HG02610 (cell line): ENCODE measurements at regions not wholly inside any gene's neighbourhood (a gene's known extent, or its start where the extent isn't known, plus 50 kb on each side); places are given as distances from the start of the nearest gene placed in this dataset.
A peak's percentile ranks its signal among the peaks of the same experiment; 100 is the strongest.
"Not testable (repeated sequence)": the region's sequence is repeated elsewhere in the genome, so short reads cannot be mapped to it uniquely, and the experiment has no call there.

Source experiments
- ATAC-seq: cut with Tn5 transposase; IDR thresholded peaks from one replicate; pipeline ENCODE4 v1.9.1; 2021; ENCODE audit warnings: mild to moderate bottlenecking, moderate library complexity; ENCODE audit not compliant: unreplicated experiment

DNA sequence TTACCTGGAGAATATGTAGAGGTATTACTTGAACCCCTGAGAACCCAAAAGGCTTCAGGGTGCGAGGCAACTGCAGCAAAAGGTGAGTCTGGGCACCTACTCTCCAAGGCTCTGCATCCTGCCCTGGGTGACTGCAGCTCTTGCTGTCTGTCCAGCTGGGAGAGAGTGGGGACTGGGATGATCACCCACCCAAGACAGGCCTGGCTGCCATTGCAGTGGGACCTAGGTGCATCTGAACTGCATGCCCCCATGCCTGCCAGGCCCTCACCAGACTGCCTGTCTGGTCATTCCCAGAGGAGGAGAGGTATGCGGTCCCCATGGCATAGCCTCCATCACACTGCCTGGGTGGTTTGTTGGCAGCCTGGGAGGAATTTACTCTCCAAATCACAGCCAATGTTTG is 563.9 kb downstream of the TFAP2A start:
- no peak for ATAC-seq

DNA sequence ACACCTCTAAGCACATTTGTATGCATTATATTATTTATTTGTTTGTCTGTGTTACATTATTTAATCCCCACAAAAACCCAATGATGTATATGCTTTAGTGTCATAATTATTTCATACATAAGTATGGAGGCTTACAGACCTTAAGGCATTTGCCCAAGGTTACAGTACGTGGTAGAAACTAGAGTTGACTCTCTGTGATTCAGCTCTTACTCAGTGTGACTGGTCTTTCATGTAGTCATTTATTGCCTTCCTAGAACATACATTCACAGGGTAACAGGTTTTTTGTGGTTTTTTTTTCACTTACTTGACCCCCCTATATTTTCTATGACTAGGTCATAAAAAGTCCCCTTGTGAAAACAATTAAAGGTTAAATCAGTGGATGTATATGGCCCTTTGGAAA is 566.8 kb downstream of the TFAP2A start:
- ATAC-seq, result no peak

DNA sequence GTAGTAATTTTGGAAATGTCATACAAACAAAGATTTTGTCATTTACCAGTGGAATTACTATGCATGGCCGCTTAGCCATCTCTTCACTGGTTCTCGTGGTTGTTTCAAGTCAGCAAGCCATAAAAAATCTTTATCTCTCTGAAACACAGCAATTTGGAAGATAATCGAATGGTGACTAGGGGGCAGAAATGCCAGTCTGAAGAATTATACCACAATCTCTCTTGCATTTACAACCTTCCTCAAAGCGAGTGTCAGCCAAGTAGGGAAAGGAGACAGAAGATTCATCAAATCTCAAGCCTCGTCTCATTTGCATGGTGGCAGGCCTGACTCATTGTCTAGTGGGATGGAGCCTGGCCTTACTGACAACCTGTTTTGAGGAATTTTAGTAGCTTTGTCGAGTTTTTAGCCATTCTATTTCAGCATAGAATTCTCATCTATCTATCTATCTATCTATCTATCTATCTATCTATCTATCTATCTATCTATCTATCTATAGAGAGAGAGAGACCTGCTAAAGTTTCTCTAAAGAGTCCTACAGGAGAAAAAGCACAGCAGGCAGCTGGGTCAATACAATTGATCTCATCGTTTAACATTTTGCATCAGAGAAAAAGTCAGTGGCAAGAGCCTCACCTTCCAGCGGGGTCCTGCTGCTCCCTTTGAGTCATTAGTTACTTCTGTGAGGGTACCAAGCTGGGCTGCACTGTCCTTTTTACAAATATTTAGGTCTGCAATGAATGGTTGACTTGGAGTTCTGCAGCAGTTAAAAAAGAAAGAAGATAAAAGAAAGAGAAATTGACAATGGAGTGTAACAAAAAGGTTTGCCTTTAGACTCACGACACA is 572.8 kb downstream of the TFAP2A start:
- no peak for ATAC-seq

- no peak for ATAC-seq
These were observed 580.6 kb downstream of the TFAP2A start for GRCh38 chr6:9834233-9834632.

- no peak for ATAC-seq
These were observed 583.1 kb downstream of the TFAP2A start for GRCh38 chr6:9831783-9832182.

DNA sequence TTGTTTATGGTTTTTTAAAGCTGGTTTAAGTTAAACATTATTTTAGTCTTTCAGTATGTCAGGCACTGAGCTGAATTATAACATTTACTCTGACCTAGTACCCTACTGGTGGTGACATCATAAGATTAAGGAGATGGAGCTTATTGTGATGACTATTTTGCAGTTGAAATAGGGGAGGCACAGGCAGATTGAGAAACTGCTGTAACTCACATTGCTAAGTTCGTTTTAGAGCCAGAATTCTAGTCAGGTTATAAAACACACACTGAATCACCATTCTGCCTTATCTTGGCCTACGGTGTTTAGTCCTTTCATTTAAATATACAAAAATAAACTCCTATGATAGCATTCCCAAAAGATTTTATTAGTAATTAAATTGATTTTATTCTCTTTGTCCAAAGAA is 584.1 kb downstream of the TFAP2A start:
- ATAC-seq, result no peak

- no peak for ATAC-seq
These were observed 589.3 kb downstream of the TFAP2A start for GRCh38 chr6:9825526-9825925.

GRCh38 chr6:9810727-9811126 is 604.1 kb downstream of the TFAP2A start:
- not testable (repeated sequence) for ATAC-seq

GRCh38 chr6:9810286-9810685 is 604.6 kb downstream of the TFAP2A start:
- no peak for ATAC-seq

GRCh38 chr6:9806195-9806594 is 608.7 kb downstream of the TFAP2A start:
- no peak for ATAC-seq

DNA sequence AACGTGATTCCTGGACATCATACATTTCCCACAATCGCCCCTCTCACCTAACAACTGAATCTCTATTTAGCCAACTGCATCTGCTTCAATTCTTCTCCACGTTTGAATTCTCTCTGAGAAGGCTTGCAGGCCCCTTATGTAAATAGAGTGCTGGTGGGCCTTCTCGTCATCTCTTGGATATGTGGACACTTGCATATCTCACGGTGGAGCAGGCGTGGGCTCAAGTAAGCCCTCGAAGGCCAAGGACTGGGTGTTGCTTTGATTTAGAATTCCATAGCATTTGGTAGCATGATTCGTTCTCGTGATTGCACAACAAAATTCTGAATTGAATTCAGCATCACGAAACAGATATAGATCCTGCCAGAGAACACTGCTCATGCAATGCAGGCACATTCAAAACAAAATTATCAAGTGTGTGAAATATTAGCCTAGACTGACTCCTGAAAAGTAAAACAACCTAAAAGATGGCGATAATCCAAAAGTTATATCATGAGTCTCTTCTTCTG is 613.6 kb downstream of the TFAP2A start:
- no peak for ATAC-seq

DNA sequence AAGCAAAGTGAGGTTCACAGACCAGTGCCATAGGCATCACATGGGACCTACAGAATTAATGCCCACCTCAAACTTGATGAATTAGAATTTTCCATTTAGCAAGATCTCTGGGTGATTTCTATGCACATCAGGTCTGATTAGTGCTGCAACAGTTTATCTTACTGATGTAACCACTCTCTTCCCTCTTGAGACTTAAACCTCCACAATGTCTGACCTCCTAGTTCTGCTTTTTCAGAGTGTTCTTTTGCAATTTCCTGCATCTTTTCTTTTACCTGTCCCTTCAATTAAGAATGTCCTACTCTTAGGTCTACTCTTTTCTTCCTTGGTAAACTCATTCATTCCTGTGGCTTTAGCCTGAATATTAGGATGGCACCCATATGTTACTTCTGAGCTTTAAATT is 615.3 kb downstream of the TFAP2A start:
- no peak for ATAC-seq

DNA sequence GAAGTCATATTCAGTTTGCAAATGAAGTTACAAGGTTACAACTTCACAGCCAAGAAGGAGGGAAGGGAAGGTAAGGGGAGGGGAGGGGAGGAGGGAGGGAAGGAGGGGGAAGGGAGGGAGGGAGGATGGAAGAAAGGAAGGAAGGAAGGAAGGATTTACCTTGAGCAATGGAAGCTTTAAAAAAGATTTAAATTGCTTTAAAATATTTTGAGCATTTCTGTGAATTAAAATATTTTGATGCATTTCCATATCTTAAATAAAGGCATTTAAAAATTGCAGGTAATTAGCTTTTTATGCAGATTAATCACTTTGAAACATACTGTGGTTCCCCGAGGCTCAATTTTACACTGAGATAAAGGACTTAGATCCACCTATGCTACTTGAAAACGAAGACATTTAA is 618.0 kb downstream of the TFAP2A start:
- ATAC-seq, result no peak

DNA sequence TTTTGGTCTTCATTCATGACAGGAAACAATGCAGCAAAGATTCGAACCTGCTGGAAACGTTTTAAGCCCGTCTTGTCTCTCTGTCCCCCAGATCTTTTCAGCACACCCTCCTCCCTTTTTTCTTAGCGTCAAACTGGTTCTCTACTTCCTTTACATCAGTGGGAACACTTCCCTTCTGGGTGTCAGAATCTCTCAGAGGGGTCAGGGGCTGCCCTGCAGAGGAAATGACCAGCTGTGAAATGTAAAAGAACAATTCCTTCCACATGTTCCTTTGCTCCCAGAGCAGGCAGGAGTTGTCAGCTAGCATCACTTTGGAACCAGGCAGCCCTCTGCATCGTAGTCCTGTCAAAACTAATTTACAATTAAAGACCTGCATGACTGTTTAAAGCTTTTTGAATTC is 619.0 kb downstream of the TFAP2A start:
- no peak for ATAC-seq

DNA sequence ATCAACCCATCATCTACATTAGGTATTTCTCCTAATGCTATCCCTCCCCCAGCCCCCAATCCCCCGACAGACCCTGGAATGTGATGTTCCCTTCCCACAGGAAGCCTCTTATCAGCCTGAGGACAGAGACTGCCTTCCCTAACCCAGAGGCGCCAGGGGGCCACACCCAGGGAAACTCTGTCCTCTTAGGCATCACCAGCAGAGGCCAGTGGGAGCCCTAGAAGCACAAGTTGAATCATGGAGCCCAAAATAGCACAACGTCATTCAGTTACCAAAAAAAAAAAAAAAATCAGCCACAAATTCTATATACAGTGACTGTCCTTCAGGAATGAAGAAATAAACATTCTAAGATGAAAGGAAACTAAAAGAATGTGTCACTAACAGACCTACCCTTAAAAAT is 625.7 kb downstream of the TFAP2A start:
- ATAC-seq, result no peak

DNA sequence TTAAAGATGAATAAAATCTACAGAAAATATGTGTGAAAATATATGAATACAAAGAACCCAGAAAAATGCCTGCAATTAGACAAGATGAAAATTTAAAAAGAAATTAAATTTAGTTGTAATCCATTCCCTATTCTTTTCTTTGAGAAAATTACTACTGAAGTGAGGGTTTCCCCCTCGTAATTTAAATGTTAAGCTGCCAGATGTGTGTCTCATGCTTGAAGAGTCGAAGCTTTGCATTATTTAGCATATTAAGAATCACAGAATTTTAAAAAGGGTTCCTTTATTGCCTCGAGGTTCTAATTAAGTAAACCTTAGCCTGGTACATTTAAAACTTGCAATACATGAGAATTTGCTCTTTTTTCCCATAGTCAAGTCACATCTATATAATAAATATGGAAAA is 630.1 kb downstream of the TFAP2A start:
- no peak for ATAC-seq

GRCh38 chr6:9783567-9783966 is 631.3 kb downstream of the TFAP2A start:
- no peak for ATAC-seq

- ATAC-seq, result peak; percentile 87
These were observed 648.5 kb downstream of the TFAP2A start for GRCh38 chr6:9766240-9766915.

DNA sequence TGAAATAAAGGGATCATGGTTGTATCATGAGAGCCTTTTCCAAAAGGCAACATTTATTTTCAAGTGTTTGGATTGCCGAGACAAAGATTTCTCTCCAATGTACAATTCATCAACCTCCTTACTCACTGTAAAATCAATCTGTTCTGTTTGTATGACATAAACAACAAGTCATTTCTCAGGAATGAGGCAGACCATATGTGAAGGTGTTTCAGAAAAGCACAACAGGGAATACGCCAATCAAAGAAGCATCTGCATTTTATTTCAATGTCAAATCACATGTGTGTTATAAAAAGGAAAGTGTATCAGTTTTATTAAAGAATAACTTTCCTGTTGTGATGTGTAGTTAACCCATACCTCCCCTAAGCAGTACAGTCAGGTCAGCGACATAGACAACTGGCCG is 653.7 kb downstream of the TFAP2A start:
- ATAC-seq, result no peak

- no peak for ATAC-seq
These were observed 660.4 kb downstream of the TFAP2A start for GRCh38 chr6:9754515-9754914.

DNA sequence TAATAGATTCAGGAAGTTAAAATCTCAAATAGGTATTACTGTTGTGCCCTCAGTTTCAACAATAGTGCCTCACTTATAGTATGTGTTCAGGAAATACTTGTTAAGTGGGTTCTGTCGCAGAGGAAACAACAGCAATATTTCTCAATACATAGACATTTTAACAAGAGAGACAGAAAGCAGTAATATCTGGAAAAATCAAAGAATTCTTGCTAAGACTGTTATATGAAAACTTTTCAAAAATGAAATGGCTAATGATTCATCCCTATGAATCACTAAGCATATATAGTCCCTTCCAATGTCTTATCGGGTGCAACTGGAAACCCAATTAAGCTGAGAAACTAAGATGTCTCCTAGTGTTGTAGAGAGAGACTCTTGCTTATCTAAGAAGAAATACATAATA is 668.9 kb downstream of the TFAP2A start:
- ATAC-seq, result no peak

DNA sequence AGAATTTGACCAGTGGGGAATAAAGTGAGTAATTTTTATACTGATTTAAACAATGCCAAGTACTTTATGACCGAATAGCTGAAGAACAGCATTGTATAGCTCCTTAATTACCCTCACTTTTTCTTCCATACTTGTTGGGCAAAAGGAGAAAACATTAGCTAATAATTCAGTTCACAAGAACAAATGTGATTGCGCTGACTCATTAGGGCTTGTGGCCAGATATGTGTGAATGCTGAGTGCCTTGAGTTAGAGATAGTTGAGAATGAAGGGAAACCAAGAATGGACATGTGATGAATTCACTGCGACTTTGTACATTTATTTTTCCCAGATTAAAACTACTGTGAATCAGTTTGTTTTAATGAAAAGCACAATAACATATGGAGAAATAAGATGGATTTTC is 669.4 kb downstream of the TFAP2A start:
- no peak for ATAC-seq
